NCI-H82 treated with DMSO at 0.1 percent for 48 hours (cell line): ENCODE measurements at regions not wholly inside any gene's neighbourhood (a gene's known extent, or its start where the extent isn't known, plus 50 kb on each side); places are given as distances from the start of the nearest gene placed in this dataset.

Source experiments
- DNase-seq: peaks from one replicate; lab custom pipeline; 2025; ENCODE audit not compliant: unreplicated experiment; lab: John Stamatoyannopoulos, UW

DNA sequence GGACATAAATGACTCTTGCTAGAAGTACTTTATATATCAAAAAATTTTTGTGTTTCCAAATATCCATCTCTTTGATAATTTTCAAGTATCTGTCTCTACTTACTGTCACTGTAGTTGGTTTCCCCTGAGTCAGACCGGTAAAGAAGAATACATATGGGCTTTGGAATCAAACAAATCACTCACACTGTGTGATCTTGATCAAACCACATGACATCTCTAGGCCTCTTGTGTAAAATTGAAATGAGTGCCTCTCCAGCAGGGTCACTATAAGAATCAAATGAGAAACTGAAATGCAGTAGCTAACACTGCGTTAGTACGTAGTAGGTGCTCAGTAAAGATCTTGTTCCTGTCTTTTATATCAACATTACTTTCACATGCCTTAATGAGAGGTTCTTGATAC, 314.6 kb upstream of the STT3B start:
- DNase-seq, result no peak

DNA sequence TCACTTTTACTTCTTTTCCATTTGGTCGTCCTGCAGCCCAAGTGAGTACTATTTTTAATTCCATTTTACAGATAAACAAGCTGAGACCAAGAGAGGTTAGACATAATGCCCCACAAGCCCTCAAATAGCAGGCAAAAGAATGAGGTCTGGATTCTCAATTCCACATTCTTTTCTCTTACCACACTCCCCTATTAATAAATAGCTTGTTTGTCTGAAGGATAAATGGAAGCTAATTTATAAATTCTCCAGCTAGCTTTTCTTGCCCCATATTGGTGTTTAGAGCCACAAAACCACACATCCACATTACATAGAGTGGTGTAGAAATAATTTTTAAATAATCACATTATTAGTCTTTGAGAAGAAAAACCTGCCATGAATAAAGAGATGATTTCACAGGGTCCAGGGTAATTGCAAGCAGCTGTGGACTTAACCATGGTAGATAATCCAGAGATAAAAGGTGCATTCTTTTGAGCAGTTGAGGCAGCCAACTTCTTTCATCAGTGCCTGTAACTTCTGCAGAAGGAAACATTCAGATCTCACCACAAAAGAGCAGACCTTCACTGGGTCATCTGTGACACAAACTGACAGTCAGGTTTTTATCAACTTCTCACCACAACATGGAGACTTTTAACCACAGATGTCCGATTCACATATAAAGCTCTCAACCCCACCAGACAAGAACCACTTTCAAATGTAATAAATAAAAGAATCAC, 313.4 kb upstream of the STT3B start:
- DNase-seq, result no peak

DNA sequence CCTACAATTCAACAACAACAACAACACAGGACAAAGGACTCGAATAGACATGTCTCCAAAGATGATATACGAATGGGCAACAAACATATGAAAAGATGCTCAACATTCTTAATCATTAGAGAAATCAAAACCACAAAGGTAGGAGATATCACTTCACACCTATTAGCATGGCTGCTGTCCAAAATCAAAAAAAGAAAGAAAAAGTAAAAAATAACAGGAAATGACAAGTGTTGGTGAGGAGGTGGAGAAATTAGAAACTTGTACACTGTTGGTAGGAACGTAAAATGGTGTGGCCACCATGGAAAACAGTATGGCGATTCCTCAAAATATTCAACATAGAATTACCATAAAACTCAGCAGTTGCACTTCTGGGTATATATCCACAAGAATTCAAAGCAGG, 312.3 kb upstream of the STT3B start:
- no peak for DNase-seq

DNA sequence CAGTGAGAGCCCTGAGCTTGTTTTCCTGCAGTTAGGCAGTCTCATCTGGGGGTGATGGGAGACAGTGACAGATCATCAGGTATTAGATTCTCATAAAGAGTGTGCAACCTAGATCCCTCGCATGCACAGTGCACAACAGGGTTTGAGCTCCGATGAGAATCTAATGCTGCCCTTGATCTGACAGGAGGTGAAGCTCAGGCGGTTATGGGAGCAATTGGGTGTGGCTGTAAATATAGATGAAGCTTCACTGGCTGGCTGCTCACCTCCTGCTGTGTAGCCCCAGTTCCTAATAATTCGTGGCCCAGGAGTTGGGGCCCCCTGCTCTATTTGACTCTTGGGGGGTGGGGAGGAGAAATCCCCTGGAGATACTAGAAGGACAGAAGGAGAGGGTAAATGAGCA, 309.4 kb upstream of the STT3B start:
- DNase-seq, result no peak

DNA sequence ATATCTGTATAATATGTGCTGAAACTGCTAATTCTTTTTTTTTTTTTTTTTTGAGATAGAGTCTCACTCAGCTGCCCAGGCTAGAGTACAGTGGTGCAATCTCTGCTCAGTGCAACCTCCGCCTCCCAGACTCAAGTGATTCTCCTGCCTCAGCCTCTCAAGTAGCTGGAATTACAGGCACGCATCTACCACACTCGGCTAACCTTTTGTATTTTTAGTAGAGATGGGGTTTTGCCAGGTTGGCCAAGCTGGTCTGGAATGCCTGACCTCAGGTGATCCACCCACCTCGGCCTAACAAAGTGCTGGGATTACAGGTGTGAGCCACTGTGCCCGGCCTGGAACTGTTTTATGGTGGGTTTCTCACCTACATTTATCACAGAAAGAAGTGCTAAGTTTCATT, 307.8 kb upstream of the STT3B start:
- no peak for DNase-seq

DNA sequence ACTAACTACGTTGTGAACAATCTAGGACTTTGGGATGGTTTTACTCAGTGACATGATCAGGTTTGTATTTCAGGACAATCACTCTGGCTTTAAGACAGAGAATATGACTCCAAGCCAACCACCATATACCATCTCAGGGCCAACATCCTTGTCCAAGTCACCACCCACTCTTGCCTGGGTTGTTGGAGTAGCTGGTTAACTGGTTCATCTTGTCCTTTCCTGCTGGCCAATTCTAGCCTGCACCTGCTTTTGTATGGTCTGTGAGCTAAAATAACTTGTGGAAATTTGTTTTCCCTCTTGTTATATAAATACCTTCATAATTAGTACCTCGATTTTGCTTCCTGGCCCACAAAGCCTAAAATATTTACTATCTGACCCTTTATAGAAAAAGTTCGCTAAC, 306.8 kb upstream of the STT3B start:
- no peak for DNase-seq

DNA sequence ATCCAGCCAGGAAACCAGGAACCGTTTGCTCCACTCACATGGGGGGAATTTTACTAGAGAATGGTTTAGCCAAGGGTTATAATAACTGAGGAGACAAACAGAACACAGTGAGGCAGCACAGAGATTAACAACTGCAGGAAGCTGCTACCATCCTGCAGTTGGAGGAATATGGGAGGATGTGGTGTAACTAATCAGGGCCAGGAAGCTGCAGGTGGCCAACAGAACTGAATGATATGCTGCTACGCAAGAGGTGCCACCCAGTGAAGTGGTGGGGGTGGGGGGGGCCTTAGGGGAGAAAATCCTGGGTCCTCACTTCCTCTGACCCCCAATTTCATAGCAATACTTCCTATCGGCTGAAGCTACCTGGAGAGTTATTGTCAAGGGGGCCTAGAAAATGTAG, 306.4 kb upstream of the STT3B start:
- DNase-seq, result no peak

- no peak for DNase-seq
Observed at GRCh38 chr3:31227131-31227562, 305.6 kb upstream of the STT3B start.

DNA sequence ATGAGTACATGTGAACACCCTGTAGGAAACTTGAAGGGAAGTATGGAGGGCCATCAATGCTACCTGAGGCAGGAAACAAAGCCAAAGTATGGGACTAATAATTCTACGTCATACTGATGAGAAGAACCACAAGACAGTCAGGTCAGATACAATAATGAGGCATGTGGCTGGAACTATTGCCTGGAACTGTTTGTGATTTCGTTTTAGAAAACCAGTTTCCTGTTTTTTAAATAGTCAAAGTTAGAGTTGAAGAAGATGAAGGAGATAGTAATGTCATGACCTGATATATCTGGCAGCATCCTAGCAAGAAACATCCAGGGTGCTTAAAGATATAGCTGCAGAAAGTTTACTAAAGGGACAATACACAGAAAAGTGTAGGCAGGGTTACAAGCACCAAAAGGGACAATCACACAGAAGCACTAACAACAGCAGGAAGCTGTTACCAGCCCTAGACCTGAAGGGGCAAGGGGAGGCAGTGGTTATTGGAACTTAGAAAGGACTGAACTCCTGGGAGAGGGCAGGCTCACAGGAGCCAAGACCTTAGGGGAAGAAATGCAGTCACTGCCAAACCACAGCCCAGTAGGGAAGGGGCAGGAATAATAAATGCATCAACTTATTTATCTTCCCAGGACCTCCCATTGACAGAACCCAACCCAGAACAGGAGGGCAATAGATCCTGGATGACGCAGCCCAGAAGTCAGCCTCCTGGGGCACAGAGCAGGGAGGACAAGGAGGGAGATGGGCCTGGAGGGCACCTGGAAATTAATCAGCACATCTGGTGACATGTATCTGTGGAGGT, 302.1 kb upstream of the STT3B start:
- DNase-seq, result no peak

DNA sequence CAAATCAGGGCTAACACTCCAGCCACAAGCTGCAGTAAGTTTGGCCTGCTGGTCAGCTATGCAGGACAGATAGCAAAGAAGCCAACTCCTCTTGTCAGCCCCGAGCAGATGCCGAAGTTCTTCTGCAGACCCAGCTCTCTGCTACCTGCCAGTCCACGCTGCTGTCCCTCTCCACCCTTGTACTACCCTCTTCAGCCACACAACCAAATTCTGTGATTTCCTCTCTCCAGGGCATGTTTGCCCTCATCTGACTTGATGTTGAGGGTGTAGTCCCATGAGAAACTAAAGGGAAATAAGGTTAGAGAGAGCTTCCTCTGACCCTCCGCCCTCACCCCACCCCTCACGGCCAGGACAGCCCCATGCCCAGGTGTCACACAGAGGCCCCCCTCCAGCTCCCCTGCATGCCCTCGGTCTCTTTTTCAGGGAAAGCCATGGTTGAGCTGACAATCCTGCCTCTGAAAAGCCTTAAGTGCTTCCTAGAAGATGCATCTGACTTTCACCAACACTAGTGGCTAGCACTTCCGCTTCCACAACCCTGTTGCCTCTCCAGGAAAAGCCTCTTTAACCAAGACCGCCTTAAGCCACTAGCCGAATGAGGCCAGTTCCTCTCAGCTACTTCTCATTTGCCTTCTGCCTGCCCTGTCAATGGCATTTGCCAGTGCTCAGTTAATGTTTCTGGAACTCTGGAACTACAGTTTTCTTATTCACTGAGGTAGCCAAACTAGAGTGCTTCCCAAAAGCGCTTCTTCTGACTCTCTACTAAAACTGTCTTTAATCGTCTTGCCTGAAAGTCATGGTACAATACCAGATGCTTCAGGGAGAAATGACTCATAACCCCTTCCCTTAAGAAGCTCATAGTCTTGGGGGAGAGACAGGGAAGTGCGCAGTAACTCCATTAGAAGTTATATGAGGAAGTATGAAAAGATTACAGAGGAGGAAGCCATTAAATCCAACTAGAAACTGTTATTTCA, 300.4 kb upstream of the STT3B start:
- DNase-seq, result no peak

DNA sequence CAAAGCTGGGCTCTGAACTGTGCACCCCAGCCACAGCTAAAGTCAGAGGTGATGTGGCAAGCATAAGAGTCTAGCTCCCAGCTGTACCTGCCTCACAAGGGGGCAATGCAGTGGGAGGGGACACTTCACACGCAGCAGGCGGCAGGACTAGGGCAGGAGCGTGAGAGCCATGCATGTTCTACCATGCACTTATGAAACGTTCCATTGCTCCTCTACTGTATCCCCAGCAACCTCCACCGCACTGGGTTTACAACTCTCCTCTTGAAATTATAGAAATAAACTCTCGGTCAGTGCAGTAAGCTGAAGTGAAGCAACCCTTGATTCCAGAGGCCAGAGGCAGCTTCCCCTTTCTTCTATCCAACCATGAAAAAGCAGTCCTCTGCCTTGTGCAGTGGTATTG, 298.6 kb upstream of the STT3B start:
- no peak for DNase-seq

GRCh38 chr3:31235062-31235700, 297.5 kb upstream of the STT3B start:
- no peak for DNase-seq

GRCh38 chr3:31237887-31238286, 294.8 kb upstream of the STT3B start:
- DNase-seq, result no peak

DNA sequence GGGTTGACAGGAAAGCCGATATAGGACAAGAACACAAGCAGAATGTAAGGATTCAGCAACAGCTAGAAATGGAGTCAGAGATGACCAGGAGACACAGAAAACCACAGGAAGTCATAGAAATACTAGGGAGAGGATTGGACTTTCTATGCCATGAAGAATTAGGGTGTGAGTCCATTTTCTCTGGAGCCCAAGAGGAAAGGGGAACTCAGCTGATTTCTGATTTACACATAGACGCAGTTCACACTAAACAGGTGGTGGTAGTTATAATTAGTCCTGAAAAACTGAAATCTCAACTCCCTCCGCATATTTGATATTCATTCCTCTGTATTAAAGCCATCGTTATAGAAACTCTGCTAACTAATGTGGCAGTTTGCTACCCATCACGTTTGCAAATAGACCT, 292.7 kb upstream of the STT3B start:
- DNase-seq, result no peak

DNA sequence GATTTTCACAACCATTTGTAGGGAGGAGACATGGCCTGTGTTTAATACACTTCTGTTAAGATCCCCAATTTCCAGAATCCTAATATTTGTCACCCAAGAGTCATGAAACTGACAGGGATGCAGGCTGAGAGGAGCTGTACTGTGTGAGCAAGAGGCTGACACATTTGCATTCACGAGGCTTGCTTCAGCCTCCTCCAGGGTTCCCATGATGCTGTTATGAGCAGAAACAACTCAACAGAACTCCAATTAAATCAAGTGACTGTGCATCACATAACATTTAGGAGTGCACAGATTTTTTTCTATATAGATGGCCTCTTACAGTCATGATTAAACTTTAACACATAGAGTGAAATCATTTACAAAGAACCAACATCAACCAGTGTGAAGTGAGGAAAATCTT, 292.3 kb upstream of the STT3B start:
- DNase-seq, result no peak

DNA sequence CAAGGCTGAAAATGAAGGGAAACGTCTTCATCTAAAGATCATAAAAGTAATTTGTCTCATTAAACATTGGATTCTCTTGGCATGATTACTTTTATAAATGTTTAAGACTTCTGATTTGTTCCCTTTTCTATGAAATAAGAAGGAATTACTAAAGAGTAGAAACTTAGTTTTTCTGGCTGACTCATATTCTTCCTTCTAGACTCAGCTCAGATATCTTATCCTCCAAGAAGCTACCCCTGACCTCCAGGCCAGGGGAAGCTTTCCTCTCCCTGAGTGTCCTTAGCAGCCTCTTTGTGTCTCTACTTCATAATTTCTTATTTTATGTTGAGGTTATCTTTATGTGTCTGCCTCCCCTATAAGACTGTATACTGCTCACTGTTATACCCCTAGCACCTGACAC, 291.9 kb upstream of the STT3B start:
- no peak for DNase-seq

DNA sequence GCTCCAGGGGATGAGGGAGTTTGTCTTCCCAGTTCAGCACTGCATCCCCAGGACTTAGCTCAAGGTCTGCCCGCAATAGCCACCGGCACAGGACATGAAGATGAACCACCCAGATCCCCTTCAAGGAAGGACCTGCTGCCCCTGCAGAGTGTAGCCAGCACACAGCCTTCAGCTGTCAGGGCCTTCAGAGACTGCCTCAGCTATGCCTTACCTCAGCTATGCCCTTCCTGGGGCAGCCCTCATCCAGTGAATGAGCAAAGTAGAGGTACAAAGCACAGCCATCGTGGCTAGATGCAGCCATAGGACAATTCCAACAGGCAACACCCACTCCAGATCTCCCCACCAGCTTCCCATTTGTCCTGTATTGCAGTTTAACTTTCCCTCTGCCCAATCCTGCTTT, 291.2 kb upstream of the STT3B start:
- DNase-seq, result no peak

- no peak for DNase-seq
Observed at GRCh38 chr3:31242026-31242960, 290.4 kb upstream of the STT3B start.

- no peak for DNase-seq
Observed at GRCh38 chr3:31244929-31245817, 287.6 kb upstream of the STT3B start.
